OCI-LY3 (cell line): ENCODE measurements at regions not wholly inside any gene's neighbourhood (a gene's known extent, or its start where the extent isn't known, plus 50 kb on each side); places are given as distances from the start of the nearest gene placed in this dataset.

Experiments
- EZH2phosphoT487 ChIP-seq: fragments of 200-600 bp; shearing (Covaris generic); IDR thresholded peaks from 2 replicates; pipeline ENCODE4 v1.6.1; 2018; ENCODE audit warnings: antibody characterized with exemption, mixed run types, low read depth
- TF ChIP-seq, protein P1 (sequence below): fragments of 200-600, 300-600 bp; sonication (generic); IDR thresholded peaks from 2 replicates; pipeline ENCODE4 v1.5.1; 2014; ENCODE audit warnings: antibody characterized with exemption, low read length, low read depth

DNA sequence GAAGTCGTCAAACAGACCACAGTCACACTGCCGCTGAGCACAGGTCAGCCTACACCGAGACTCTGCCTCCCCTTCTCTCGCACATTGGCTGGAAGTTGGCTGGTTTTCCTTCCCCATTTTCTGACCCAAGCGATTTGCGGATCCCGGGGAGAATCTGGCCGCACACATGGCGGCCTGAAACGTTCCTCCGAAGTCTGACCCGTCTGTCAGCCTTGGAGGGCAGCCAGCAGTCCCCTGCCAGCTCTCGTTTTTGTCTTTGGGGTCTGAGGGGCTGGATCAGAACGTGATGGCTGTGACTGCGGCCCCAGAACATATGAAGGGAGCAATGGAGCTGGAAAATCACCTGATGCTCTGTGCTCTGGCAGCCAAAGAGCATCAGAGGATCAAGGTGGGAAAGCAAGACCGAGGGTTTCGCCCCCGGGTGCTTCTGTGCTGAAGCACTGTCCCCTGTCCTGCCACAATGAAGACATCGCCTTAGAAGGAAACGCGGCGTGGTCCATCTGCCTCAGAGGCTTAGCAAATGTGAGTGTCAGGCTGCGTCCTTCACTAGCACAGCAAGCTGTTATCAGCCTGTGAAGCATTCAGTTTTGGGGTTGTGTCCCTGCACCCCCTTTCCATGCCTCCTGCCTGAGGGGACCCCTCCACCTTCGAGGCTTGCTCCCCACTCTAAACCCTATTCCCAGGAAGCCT lies 119.3 kb upstream of the SHH start:
- TF ChIP-seq, protein P1, sequence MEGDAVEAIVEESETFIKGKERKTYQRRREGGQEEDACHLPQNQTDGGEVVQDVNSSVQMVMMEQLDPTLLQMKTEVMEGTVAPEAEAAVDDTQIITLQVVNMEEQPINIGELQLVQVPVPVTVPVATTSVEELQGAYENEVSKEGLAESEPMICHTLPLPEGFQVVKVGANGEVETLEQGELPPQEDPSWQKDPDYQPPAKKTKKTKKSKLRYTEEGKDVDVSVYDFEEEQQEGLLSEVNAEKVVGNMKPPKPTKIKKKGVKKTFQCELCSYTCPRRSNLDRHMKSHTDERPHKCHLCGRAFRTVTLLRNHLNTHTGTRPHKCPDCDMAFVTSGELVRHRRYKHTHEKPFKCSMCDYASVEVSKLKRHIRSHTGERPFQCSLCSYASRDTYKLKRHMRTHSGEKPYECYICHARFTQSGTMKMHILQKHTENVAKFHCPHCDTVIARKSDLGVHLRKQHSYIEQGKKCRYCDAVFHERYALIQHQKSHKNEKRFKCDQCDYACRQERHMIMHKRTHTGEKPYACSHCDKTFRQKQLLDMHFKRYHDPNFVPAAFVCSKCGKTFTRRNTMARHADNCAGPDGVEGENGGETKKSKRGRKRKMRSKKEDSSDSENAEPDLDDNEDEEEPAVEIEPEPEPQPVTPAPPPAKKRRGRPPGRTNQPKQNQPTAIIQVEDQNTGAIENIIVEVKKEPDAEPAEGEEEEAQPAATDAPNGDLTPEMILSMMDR = no peak
- no peak for TF ChIP-seq EZH2phosphoT487
